IMR-90 (cell line): ENCODE measurements at regions not wholly inside any gene's neighbourhood (a gene's known extent, or its start where the extent isn't known, plus 50 kb on each side); places are given as distances from the start of the nearest gene placed in this dataset.

Source experiments
- ATAC-seq: fragments of 200-7000 bp; cut with Tn5 transposase; 2 replicates; pipeline ENCODE4 v1.9.1; 2020; ENCODE audit warnings: low read depth, mild to moderate bottlenecking, moderate library complexity
- BruUV-seq: library from RNA; stranded (reverse); fragments of 400-500 nt; replicated peaks from 2 replicates; lab custom pipeline; 2021; lab: Mats Ljungman, UMichigan
- CTCF ChIA-PET: fragments of 300-600 bp; formaldehyde crosslinking; extraction: SDS; loops from one replicate; lab custom pipeline; 2021; ENCODE audit warnings: antibody characterized with exemption; lab: Yijun Ruan, JAX
- POLR2A ChIA-PET: fragments of 300-600 bp; sonication (Branson Sonifier 250); formaldehyde crosslinking; loops from one replicate; lab custom pipeline; 2022; ENCODE audit warnings: antibody characterized with exemption; ENCODE audit not compliant: unreplicated experiment; lab: Charles Lee
- DNase-seq: peaks from one replicate; pipeline ENCODE4 v3.0.0; 2013
- H2AFZ ChIP-seq: replicated peaks from 2 replicates; pipeline ENCODE3; 2013; ENCODE audit warnings: low read length, mild to moderate bottlenecking; ENCODE audit not compliant: poor library complexity
- H2AK5ac ChIP-seq: 2 replicates; pipeline ENCODE4 v1.6.1; 2013; ENCODE audit warnings: low read depth, low read length, inconsistent platforms
- H2AK9ac ChIP-seq: replicated peaks from 2 replicates; pipeline ENCODE3; 2013; ENCODE audit warnings: mild to moderate bottlenecking, low read depth, low read length, moderate library complexity; ENCODE audit not compliant: poor library complexity
- H2BK120ac ChIP-seq: 2 replicates; pipeline ENCODE4 v1.6.1; 2013; ENCODE audit warnings: low read depth, low read length, inconsistent platforms
- H2BK15ac ChIP-seq: 3 replicates; pipeline ENCODE4 v1.6.1; 2013; ENCODE audit warnings: low read depth, low read length, inconsistent platforms
- H2BK20ac ChIP-seq: 2 replicates; pipeline ENCODE4 v1.6.1; 2013; ENCODE audit warnings: low read depth, mild to moderate bottlenecking, inconsistent platforms, low read length, moderate library complexity
- H2BK5ac ChIP-seq: 2 replicates; pipeline ENCODE4 v1.6.1; 2013; ENCODE audit warnings: mild to moderate bottlenecking, low read depth, low read length, inconsistent platforms; ENCODE audit not compliant: poor library complexity, severe bottlenecking
- H3K14ac ChIP-seq: replicated peaks from 2 replicates; pipeline ENCODE4 v1.6.1; 2013; ENCODE audit warnings: low read depth, low read length, inconsistent platforms
- H3K18ac ChIP-seq: 2 replicates; pipeline ENCODE4 v1.6.1; 2013; ENCODE audit warnings: low read depth, low read length, control low read depth
- H3K23ac ChIP-seq: 2 replicates; pipeline ENCODE4 v1.6.1; 2013; ENCODE audit warnings: low read depth, low read length, inconsistent platforms
- H3K27ac ChIP-seq: 2 replicates; pipeline ENCODE4 v1.5.1; 2013; ENCODE audit warnings: mild to moderate bottlenecking, control low read depth, low read length; ENCODE audit not compliant: insufficient read depth
- H3K27me3 ChIP-seq: 2 replicates; pipeline ENCODE4 v1.6.1; 2013; ENCODE audit warnings: low read length; ENCODE audit not compliant: control insufficient read depth, insufficient read depth
- H3K36me3 ChIP-seq: 2 replicates; pipeline ENCODE4 v1.6.1; 2013; ENCODE audit warnings: low read length, mixed read lengths; ENCODE audit not compliant: control insufficient read depth, insufficient read depth
- H3K4ac ChIP-seq: 2 replicates; pipeline ENCODE4 v1.6.1; 2013; ENCODE audit warnings: low read depth, low read length, inconsistent platforms
- H3K4me1 ChIP-seq: 2 replicates; pipeline ENCODE4 v1.6.1; 2013; ENCODE audit warnings: low read length, mixed read lengths; ENCODE audit not compliant: control insufficient read depth, insufficient read depth
- H3K4me2 ChIP-seq: 2 replicates; pipeline ENCODE4 v1.6.1; 2013; ENCODE audit warnings: low read depth, mild to moderate bottlenecking, control low read depth, low read length, moderate library complexity
- H3K4me3 ChIP-seq: 2 replicates; pipeline ENCODE4 v1.5.1; 2013; ENCODE audit warnings: low read depth, mild to moderate bottlenecking, control low read depth, low read length, moderate library complexity; ENCODE audit not compliant: insufficient read depth
- H3K56ac ChIP-seq: 2 replicates; pipeline ENCODE4 v1.6.1; 2013; ENCODE audit warnings: low read length, inconsistent platforms; ENCODE audit not compliant: insufficient read depth; ENCODE audit errors: extremely low read depth
- H3K79me1 ChIP-seq, 2 experiments: 2 replicates each; pipeline ENCODE4 v1.6.1; 2013; ENCODE audit warnings: low read length in 2 of 2, inconsistent platforms in 1 of 2, low read depth in 1 of 2
- H3K9ac ChIP-seq: 2 replicates; pipeline ENCODE4 v1.6.1; 2013; ENCODE audit warnings: low read depth, low read length, control low read depth
- H3K9me1 ChIP-seq: 2 replicates; pipeline ENCODE4 v1.6.1; 2013; ENCODE audit warnings: low read length, inconsistent platforms; ENCODE audit not compliant: insufficient read depth
- H3K9me3 ChIP-seq: 2 replicates; pipeline ENCODE4 v1.6.1; 2013; ENCODE audit warnings: low read length; ENCODE audit not compliant: control insufficient read depth, insufficient read depth
- H4K20me1 ChIP-seq: 2 replicates; pipeline ENCODE4 v1.6.1; 2013; ENCODE audit warnings: low read length, inconsistent platforms; ENCODE audit not compliant: insufficient read depth
- H4K5ac ChIP-seq: 2 replicates; pipeline ENCODE4 v1.6.1; 2013; ENCODE audit warnings: mild to moderate bottlenecking, low read depth, low read length, control low read depth
- H4K8ac ChIP-seq, 2 experiments: 2 replicates each; pipeline ENCODE4 v1.6.1; 2013; ENCODE audit warnings: low read depth in 2 of 2, low read length in 2 of 2, control low read depth in 1 of 2, inconsistent platforms in 1 of 2
- H4K91ac ChIP-seq: 2 replicates; pipeline ENCODE4 v1.6.1; 2013; ENCODE audit warnings: low read depth, low read length, inconsistent platforms; ENCODE audit not compliant: insufficient read depth
- CTCF ChIP-seq: conservative IDR thresholded peaks from 2 replicates; pipeline ENCODE4 v1.5.1; 2012; ENCODE audit warnings: mild to moderate bottlenecking, low read depth, low read length, improper control_type of control experiment
- RAD21 ChIP-seq: IDR thresholded peaks from 2 replicates; pipeline ENCODE4 v1.6.1; 2012; ENCODE audit warnings: low read length, improper control_type of control experiment
- RCOR1 ChIP-seq: IDR thresholded peaks from 2 replicates; pipeline ENCODE4 v1.6.1; 2012; ENCODE audit warnings: mild to moderate bottlenecking, low read length, improper control_type of control experiment; ENCODE audit not compliant: insufficient replicate concordance
- SMC3 ChIP-seq: fragments of 150-350 bp; IDR thresholded peaks from 2 replicates; pipeline ENCODE4 v1.6.1; 2016; ENCODE audit warnings: low read depth, mild to moderate bottlenecking, antibody characterized with exemption, low read length, moderate library complexity
- WGBS, 2 experiments: methylation state at CpG; one replicate each; pipeline versions ENCODE4 v1.1.5 to v1.1.7; 2013; ENCODE audit warnings: missing lambda C conversion rate in 2 of 2; ENCODE audit not compliant: insufficient read length in 1 of 2; ENCODE audit errors: extremely low coverage in 2 of 2; 5-methylcytosine and 5-hydroxymethylcytosine counted together
- dilution Hi-C: fragments of 300-500 bp; cut with HindIII; formaldehyde crosslinking; loops from one replicate; pipeline ENCODE4 v1.14.3; 2018; ENCODE audit warnings: low sequenced_read_pairs; ENCODE audit not compliant: unreplicated experiment
- in situ Hi-C: fragments of 300-500 bp; cut with MboI; formaldehyde crosslinking; loops from 3 replicates; pipeline ENCODE4 v1.14.3; 2019; ENCODE audit warnings: low sequenced_read_pairs, inconsistent platforms, mixed read lengths
- intact Hi-C: fragments of 100-400 bp; cut with micrococcal nuclease; formaldehyde crosslinking; loops from 2 replicates; pipeline ENCODE4 v1.10.0; 2022

- Histone ChIP-seq H2AFZ (no peak overlapping the region), H3K4me1 (peaks cover 14% of the 10 kb centered on the region; the same call in 1 of the 2 replicates), H3K56ac (no peak overlapping the region), H3K9me1 (no peaks in the 10 kb centered on the region; the same call in 1 of the 2 replicates), H2AK5ac (no peak overlapping the region), H3K4me3 (no peak overlapping the region), H2AK9ac (no peak overlapping the region), H3K4me2 (no peak overlapping the region), H3K79me1 (no peaks in the 10 kb centered on the region), H4K8ac (no peak overlapping the region), H3K4ac (no peak overlapping the region), H4K5ac (no peak overlapping the region), H3K18ac (no peak overlapping the region; the same call in 1 of the 2 replicates), H2BK5ac (no peak overlapping the region), H3K9ac (no peak overlapping the region), H2BK120ac (no peak overlapping the region; the same call in 1 of the 2 replicates), H3K9me3 (0 out of 2 replicates have a peak, but pooled peaks cover 2% of the 10 kb centered on the region), H2BK15ac (no peak overlapping the region), H4K91ac (no peak overlapping the region), H3K27ac (no peak overlapping the region), H3K36me3 (no peaks in the 10 kb centered on the region), H3K27me3 (no peaks in the 10 kb centered on the region), H3K23ac (no peak overlapping the region), H3K14ac (no peak overlapping the region), H2BK20ac (no peak overlapping the region), H4K20me1 (no peaks in the 10 kb centered on the region)
- TF ChIP-seq RAD21 (peak; percentile 52), CTCF (peak; percentile 66), RCOR1 (no peak), SMC3 (peak; percentile 51; the same call in 1 of the 2 replicates)
- ATAC-seq = peak; percentile 38; the same call in 1 of the 2 replicates
- no TSS peak for BruUV-seq
- ChIA-PET POLR2A (no interaction called here), CTCF (interaction anchor here (0.5 to 1.6 kb wide), 15 partner anchors 9 to 1540 kb away, joined by 3 to 8 read pairs (median 3); no protein-coding TSS in a partner anchor)
- intact Hi-C loops = loop anchor here (10.0 kb wide), 1 partner anchor 1085 kb away; the partner anchor contains the start of gene FSIP1
- no CpG with 5 or more reads among the region's 2 CpGs for WGBS, 2 experiments
- in situ Hi-C loops = loop anchor here (10.0 to 25.0 kb wide), 3 partner anchors 262 to 705 kb away; no protein-coding TSS in a partner anchor
- peak; percentile 65 for DNase-seq
- dilution Hi-C loops = no loop called here
Observed at GRCh38 chr15:38699633-38700230, 135.1 kb upstream of the RASGRP1 start.
